ENCODE measurements at regions not wholly inside any gene's neighbourhood (a gene's known extent, or its start where the extent isn't known, plus 50 kb on each side); places are given as distances from the start of the nearest gene placed in this dataset.

DNA sequence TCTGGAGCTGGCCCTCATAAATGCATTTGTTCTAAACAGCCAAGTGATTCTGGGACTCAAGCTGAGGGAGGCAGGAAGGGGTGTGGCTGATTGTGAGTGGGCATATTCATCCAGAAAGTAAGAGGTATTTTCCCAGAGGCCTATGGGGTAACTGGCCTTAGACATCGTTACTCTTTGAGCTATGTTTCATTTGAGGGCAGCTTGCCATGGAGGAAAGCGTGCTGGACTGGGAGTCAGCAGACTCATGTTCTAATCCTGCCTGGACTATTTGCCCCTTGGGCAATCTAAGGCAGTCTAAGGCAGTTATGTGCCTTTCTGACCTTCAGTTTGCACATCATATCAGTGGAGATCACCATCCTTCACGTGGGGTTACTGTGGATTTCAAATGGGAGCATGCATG, 93.5 kb upstream of the SLC14A2 start:
- H3K4me3 ChIP-seq (ENCODE audit: low read depth, low read length): no peak overlapping the region
- DNase-seq (ENCODE audit: low read depth): no peak
- TF ChIP-seq MAX (IDR thresholded peaks at IDR 0.05; ENCODE audit: low read depth, low read length) (no peak), MYC (IDR thresholded peaks at IDR 0.05; ENCODE audit: low read depth, low read length) (no peak), POLR2A (IDR thresholded peaks at IDR 0.05; ENCODE audit: extremely low read depth, insufficient read length) (no peak)
- TF ChIP-seq, protein P1, sequence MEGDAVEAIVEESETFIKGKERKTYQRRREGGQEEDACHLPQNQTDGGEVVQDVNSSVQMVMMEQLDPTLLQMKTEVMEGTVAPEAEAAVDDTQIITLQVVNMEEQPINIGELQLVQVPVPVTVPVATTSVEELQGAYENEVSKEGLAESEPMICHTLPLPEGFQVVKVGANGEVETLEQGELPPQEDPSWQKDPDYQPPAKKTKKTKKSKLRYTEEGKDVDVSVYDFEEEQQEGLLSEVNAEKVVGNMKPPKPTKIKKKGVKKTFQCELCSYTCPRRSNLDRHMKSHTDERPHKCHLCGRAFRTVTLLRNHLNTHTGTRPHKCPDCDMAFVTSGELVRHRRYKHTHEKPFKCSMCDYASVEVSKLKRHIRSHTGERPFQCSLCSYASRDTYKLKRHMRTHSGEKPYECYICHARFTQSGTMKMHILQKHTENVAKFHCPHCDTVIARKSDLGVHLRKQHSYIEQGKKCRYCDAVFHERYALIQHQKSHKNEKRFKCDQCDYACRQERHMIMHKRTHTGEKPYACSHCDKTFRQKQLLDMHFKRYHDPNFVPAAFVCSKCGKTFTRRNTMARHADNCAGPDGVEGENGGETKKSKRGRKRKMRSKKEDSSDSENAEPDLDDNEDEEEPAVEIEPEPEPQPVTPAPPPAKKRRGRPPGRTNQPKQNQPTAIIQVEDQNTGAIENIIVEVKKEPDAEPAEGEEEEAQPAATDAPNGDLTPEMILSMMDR (IDR thresholded peaks at IDR 0.05; ENCODE audit: low read depth, low read length): no peak

DNA sequence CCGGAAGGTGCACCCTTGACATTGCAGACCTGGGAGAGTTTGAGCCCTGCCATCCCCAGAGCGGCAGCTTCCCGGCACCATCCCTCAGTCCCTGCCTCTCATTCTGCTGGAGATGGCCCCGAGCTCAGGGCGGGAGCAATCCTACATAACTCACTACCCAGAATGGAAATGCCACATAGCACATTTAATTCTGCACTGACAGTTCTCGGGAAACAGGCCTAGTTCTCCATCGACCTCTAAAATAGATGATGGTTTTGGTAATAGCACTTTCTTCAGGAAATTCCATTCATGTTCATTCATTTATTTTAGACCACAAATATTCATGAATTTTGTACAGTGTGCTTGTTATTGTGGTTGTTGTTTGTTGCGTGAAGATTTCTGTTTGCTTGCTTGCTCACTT, 92.9 kb upstream of the SLC14A2 start:
- no peak overlapping the region for H3K4me3 ChIP-seq (ENCODE audit: low read depth, low read length)
- TF ChIP-seq, protein P1 (IDR thresholded peaks at IDR 0.05; ENCODE audit: low read depth, low read length): no peak
- TF ChIP-seq MAX (IDR thresholded peaks at IDR 0.05; ENCODE audit: low read depth, low read length) (no peak), MYC (IDR thresholded peaks at IDR 0.05; ENCODE audit: low read depth, low read length) (no peak), POLR2A (IDR thresholded peaks at IDR 0.05; ENCODE audit: extremely low read depth, insufficient read length) (no peak)
- no peak for DNase-seq (ENCODE audit: low read depth)

DNA sequence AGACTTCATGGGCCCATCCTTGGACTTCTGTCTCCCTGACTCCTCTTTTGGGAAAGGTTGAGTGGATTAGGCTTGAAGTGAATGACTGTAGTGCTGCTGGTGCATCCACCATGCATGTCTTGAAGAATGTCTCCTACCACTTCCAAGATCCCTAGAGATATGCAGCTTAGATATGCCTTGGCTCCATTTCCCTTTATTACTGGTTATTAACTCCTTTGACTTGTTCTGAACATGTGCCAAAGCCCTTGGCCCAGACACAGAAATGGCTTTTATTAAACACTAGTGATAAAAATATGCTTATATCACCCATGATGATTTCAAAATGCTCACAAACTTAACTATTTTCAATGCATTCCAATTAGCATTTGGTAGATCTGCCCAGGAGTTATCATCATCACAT, 90.0 kb upstream of the SLC14A2 start:
- no peak overlapping the region for H3K4me3 ChIP-seq (ENCODE audit: low read depth, low read length)
- TF ChIP-seq POLR2A (IDR thresholded peaks at IDR 0.05; ENCODE audit: extremely low read depth, insufficient read length): no peak
- TF ChIP-seq, protein P1 (IDR thresholded peaks at IDR 0.05; ENCODE audit: low read depth, low read length): no peak
- no peak for TF ChIP-seq MAX (IDR thresholded peaks at IDR 0.05; ENCODE audit: low read depth, low read length)
- no peak for TF ChIP-seq MYC (IDR thresholded peaks at IDR 0.05; ENCODE audit: low read depth, low read length)
- DNase-seq (ENCODE audit: low read depth): no peak

- TF ChIP-seq, protein P1 (IDR thresholded peaks at IDR 0.05; ENCODE audit: low read depth, low read length): no peak
- no peak for TF ChIP-seq MYC (IDR thresholded peaks at IDR 0.05; ENCODE audit: low read depth, low read length)
- no peak for TF ChIP-seq POLR2A (IDR thresholded peaks at IDR 0.05; ENCODE audit: extremely low read depth, insufficient read length)
- no peak for TF ChIP-seq MAX (IDR thresholded peaks at IDR 0.05; ENCODE audit: low read depth, low read length)
- H3K4me3 ChIP-seq (ENCODE audit: low read depth, low read length): no peak overlapping the region
- DNase-seq (ENCODE audit: low read depth): no peak
Observed at GRCh38 chr18:45526114-45526841, 89.0 kb upstream of the SLC14A2 start.

DNA sequence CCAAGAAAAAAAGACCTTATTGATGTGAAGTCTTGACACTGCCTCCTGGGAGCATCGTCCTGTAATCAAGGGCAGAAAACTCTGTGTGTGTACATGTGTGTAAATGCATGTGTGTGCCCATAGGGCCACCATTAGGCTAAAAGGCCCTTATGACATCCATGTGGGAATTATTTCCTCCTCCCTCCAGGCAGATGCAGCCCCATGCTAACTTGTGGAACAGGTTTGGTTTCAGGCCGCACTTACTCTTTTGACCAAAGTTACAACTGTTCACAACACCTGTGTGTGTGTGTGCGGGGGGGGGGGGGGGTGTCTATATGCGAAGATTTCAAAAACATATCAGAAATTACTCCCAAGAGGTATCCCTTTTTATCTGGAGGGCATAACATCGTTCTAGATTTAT, 87.4 kb upstream of the SLC14A2 start:
- DNase-seq (ENCODE audit: low read depth): no peak
- no peak overlapping the region for H3K4me3 ChIP-seq (ENCODE audit: low read depth, low read length)
- no peak for TF ChIP-seq MYC (IDR thresholded peaks at IDR 0.05; ENCODE audit: low read depth, low read length)
- no peak for TF ChIP-seq POLR2A (IDR thresholded peaks at IDR 0.05; ENCODE audit: extremely low read depth, insufficient read length)
- TF ChIP-seq, protein P1 (IDR thresholded peaks at IDR 0.05; ENCODE audit: low read depth, low read length): no peak
- TF ChIP-seq MAX (IDR thresholded peaks at IDR 0.05; ENCODE audit: low read depth, low read length): no peak
